Fibroblast of skin of right biceps (primary cell): ENCODE measurements at regions not wholly inside any gene's neighbourhood (a gene's known extent, or its start where the extent isn't known, plus 50 kb on each side); places are given as distances from the start of the nearest gene placed in this dataset.
"Not testable (repeated sequence)": the region's sequence is repeated elsewhere in the genome, so short reads cannot be mapped to it uniquely, and the experiment has no call there.

Experiments
- DNase-seq: peaks from one replicate; pipeline ENCODE4 v3.0.0-alpha.2; 2013

DNA sequence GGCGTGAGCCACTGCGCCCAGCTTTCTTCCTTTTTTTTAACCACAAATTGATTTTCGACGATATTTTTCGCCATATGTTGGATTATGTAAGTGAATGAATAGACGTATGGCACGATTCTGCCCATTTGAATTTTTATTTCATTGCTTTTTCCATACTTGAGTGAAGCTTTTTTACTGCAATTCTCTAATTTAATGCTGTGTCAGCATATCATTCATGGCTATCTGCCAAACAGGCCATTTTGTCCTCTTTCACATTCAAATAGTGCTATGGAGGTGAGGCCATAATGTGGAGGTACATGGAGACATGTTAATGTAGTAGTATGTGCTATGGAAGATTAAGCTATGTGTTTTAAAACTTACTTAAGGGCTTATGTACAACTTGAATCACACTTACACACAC, 152.1 kb upstream of the TUSC1 start:
- DNase-seq = no peak

DNA sequence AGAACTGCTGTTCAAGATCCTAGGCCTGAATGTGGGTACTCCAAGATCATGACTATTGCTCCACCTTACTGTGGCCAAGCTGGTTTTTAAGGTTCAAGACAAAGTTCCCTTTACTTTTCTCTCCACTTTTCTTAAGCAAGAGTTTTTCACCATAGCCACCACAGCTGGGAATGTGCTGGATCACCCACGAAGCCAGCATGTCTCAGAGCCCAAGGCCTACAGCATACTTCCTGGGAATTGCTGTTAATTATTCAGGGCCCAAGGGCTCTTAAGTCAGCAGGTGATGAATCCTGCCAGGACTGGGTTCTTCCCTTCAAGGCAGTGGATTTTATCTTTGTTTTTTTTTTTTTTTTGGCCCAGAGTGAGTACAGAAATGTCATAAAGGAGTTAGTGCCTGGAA, 149.4 kb upstream of the TUSC1 start:
- DNase-seq = no peak

DNA sequence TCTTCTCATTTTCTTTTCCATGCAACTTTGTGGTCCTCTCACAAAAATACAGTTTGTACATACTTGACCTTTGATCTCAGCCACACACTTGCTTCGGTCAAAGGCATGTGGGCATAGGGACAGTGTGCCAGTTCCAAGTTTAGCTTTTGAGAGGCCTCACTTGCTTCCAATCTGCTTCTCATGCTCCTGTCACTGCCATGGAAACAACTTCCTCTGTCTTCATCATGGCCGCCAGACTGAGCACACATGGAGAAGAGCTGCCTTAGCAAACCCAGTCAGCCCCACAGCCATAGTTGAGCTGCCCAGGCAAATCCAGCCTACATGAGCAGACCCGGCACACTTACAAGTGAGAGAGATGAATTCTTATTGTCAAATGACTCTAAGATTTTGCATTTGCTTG, 138.2 kb upstream of the TUSC1 start:
- no peak for DNase-seq

DNA sequence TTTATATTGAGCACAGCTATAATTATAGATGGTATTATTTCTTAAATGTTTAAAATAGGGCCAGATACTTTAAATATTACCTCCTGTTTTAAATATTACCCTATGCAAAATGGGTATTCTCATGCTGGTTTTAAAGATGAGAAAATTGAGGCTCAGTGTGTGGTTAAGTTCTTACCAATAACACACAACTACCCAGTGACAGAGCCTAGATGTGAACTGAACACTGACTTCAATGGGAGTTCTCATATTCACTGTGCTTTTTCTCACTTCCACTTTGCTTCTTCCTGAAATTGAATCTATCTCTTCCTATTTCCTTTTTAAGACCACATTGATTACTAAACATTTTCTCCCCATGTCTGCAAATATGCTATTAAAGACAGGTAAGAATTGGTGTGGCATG, 135.8 kb upstream of the TUSC1 start:
- DNase-seq = no peak

DNA sequence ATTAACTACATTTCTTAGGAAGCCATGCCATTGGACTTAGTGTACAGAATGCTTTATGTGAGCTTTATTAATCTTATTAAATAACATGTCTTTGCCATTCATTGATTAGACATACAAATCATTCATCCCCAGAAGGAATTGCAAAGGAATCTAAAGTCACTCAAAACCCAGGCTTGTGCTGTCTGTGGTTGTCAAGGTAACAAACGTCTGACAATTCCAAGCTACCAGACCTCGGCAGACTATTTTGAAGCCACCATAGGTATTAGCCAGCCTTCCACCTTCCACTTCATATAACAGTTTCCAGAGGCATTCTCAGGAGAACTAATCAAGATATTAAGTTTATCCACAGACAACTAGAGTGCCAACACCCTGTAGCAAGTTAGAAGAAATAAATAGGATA, 135.2 kb upstream of the TUSC1 start:
- DNase-seq = no peak

DNA sequence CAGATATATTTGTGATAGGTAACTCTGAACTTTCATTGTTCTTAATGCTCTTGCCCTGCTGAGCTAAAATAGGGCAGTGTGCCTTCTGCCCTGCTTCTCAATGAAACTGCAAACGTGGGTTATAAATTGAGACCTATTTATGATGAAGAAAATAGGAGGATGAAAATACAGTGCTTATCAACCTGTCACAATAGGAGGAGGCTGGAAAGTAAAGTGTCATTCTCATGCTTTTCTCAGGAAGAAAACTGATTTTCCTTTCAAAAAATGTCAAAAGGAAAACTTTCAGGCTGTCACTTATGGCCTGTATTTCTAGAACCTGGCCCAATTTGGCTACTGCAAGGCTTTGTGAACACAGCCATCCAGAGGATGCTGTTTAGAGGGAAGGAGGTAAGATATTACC, 130.3 kb upstream of the TUSC1 start:
- no peak for DNase-seq

DNA sequence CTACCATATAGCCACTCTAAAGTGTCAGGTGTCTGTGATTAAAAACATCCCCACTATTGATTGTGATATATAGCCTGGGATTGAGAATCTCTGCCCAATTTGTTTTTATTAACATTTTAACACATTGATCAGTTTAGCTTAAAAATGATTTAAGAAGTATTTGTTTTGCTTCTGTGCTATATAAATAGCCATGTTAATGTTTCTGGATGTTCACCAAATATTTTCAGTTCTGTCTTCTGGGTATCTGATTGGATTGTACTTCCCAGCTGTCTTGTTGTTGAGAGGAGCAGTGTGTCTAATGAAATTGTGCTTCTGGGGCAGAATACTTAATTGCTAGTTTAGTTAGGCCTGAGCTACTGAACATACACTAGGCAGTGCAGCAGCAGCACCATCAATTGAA, 126.6 kb upstream of the TUSC1 start:
- no peak for DNase-seq

DNA sequence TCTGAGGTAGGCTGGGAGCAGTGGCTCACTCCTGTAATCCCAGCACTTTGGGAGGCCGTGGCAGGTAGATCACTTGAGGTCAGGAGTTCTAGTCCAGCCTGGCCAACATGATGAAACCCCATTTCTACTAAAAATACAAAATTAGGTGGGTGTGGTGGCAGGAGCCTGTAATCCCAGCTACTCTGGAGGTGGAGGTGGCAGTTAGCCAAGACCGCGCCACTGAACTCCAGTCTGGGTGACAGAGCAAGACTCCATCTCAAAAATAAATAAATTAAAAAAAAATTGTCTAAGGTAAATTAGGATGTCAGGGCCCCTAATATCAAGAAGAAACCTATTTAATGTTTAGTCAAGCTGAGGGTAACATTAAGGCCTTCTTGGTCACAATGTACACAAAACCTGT, 123.7 kb upstream of the TUSC1 start:
- not testable (repeated sequence) for DNase-seq

DNA sequence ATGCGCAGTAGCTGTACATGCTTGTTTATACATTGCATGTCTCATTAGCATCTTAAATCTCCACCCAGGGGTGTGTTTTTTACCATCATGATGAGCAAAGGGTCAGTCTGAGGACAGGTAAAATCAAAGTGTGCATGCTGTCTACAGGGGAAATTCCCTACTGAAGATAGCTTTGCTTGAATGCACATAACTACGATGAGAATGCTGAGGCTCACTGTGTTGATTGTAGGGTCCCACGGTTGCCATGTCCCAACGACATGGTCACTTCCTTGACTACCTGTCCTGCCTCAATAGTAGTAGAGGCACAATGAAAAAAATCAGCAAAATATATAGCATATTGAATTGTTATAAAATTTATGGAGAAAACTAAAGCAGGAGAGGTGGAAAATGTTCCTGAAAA, 95.6 kb upstream of the TUSC1 start:
- DNase-seq = no peak

DNA sequence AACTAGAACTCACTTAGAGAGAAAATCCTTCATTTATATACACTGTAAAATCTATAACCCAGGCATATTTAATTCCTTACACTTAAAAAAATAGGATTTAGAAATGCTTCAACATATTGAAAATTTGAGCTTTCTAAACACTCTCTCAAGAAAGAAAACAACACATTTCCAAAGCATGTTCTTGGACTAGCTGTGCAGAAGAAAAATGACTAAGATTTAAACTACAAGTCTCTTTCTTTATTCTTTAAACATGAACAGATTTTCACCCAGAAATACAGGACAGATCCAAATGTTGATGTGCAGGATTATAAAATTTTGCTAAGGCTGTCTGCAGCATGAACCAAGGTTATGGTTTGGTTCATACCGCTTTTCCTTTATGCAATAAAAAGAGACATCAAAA, 77.7 kb upstream of the TUSC1 start:
- no peak for DNase-seq

DNA sequence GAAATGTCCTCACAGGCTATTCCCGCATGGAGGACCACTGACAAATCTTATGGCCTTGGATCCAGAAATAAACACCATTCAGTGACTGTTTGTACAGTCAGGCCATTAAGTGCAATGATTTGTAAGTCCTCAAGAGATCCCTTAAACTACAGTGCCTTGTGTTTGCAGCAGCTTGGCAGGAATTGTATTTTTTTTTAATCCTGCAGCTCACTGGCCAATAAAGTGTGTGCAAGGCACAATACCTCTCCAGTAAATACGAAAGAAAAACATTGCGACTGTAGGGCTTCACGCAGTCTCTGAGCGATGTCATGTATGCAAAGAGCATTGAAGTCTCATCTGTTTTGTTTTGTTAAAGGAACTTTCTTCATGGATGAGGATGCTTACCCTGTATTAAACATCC, 74.2 kb upstream of the TUSC1 start:
- DNase-seq = no peak

DNA sequence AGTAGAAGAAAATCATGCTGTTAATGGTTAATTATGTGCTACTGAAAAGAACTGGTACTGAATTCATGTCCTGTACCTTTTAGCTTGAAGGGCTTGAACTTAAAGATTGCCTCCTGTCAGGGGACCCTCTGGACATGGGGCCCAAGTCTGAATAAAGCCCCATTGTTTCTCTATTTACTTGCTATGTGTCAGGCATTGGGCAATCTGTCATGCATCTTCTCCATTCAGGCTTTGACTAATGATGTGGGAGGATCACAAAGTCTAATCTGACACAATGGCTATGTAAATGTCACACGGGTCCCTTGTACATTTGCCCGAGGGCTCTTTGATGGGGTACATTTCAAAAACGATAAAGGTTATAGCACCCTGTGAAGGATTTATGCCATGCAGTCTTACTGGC, 64.0 kb upstream of the TUSC1 start:
- DNase-seq = no peak

DNA sequence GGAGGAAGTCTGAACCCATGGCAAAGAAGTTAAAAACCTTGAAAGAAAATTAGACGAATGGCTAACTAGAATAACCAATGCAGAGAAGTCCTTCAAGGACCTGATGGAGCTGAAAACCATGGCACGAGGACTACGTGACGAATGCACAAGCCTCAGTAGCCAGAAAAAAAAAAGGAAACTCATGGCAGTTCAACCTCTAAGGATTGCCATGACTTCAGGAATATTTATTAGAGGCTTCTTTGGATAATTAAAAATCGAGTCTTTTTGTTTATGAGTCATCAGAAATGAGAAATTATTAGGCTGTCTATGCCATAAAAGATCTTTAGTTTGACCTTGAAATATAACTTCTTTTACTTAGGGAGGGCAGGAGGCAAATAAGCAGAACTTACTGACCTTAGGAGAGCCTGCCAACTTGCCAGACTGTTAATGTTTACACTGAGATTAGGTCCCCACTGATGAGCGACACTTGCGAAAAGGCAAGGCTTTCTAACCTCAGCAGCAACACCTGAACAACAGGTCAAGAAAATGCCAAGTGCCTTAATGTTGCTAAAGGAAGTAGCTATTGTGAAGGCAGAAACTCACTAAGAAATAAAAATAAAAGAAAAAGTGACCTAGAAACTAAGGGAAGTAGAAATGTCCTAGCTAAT, 55.2 kb upstream of the TUSC1 start:
- no peak for DNase-seq

DNA sequence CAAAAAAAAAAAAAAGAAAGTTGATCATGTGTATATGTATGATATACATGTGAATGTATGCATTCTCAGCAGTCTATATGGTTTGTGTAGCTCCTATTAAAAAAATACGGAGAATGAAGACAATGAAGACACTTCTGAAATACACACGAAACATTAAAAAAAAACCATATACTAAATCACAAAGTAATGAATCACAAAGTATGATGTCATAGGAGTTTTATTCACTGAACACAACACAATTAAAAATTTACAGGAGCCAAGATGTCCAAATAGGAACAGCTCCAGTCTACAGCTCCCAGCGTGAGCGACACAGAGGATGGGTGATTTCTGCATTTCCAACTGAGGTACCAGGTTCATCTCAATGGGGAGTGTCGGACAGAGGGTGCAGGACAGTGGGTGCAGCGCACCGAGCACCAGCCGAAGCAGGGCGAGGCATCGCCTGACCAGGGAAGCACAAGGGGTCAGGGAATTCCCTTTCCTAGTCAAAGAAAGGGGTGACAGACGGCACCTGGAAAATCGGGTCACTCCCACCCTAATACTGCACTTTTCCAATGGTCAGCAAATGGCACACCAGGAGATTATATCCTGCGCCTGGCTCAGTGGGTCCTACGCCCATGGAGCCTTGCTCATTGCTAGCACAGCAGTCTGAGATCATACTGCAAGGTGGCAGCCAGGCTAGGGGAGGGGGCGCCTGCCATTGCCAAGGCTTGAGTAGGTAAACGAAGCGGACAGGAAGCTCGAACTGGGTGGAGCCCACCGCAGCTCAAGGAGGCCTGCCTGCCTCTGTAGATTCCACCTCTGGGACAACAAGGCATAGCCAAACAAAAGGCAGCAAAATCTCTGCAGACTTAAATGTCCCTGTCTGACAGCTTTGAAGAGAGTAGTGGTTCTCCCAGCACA, 53.9 kb upstream of the TUSC1 start:
- not testable (repeated sequence) for DNase-seq
